ENCODE measurements at regions not wholly inside any gene's neighbourhood (a gene's known extent, or its start where the extent isn't known, plus 50 kb on each side); places are given as distances from the start of the nearest gene placed in this dataset.
A peak's percentile ranks its signal among the peaks of the same experiment; 100 is the strongest.

DNA sequence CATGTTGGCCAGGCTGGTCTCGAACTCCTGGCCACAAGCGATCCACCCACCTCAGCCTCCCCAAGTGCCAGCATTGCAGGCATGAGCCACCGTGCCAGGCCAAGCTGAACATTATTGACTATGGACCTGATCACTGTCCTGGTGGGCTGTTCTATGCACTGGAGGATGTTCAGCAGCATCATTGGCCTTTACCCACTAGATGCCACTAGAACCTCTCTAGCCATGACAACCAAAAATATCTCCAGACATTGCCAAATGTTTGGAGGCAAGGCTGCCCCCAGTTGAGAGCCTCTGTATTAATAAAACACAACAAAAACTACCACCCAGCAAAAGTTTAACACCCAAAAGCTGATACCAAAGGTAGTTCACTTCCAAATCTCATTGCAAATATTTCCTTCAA is 110.8 kb upstream of the SOD1 start:
- Histone ChIP-seq H3K4me1 (peaks cover 37% of the 10 kb centered on the region), H3K9ac (no peak overlapping the region), H3K79me2 (ENCODE audit: low read depth) (peaks cover 98% of the 10 kb centered on the region), H2AFZ (replicated peaks) (no peak overlapping the region), H3F3A (ENCODE audit: low read depth) (peaks cover 21% of the 10 kb centered on the region), H3K27me3 (no peaks in the 10 kb centered on the region), H3K27ac (no peak overlapping the region), H3K4me2 (no peak overlapping the region), H3K9me3 (ENCODE audit: low read depth) (no peaks in the 10 kb centered on the region), H3K36me3 (no peaks in the 10 kb centered on the region), H3K4me3 (no peak overlapping the region), H4K20me1 (ENCODE audit: low read depth) (peaks cover 40% of the 10 kb centered on the region)
- no peak overlapping the region for H3K27ac Mint-ChIP-seq
- DNase-seq (ENCODE audit: low spot score): no peak
- H3K27me3 Mint-ChIP-seq (ENCODE audit: insufficient read depth, low read depth): peaks cover 5% of the 10 kb centered on the region
- peaks cover 17% of the 10 kb centered on the region for H3K36me3 Mint-ChIP-seq
- TF ChIP-seq, protein P1, sequence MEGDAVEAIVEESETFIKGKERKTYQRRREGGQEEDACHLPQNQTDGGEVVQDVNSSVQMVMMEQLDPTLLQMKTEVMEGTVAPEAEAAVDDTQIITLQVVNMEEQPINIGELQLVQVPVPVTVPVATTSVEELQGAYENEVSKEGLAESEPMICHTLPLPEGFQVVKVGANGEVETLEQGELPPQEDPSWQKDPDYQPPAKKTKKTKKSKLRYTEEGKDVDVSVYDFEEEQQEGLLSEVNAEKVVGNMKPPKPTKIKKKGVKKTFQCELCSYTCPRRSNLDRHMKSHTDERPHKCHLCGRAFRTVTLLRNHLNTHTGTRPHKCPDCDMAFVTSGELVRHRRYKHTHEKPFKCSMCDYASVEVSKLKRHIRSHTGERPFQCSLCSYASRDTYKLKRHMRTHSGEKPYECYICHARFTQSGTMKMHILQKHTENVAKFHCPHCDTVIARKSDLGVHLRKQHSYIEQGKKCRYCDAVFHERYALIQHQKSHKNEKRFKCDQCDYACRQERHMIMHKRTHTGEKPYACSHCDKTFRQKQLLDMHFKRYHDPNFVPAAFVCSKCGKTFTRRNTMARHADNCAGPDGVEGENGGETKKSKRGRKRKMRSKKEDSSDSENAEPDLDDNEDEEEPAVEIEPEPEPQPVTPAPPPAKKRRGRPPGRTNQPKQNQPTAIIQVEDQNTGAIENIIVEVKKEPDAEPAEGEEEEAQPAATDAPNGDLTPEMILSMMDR (IDR thresholded peaks at IDR 0.05): peak; percentile 15
- no peak for TF ChIP-seq EZH2 (IDR thresholded peaks at IDR 0.05)
- peaks cover 50% of the 10 kb centered on the region for H3K4me1 Mint-ChIP-seq
- no peak overlapping the region for H3K4me3 Mint-ChIP-seq
- H3K9me3 Mint-ChIP-seq: peaks cover 7% of the 10 kb centered on the region

DNA sequence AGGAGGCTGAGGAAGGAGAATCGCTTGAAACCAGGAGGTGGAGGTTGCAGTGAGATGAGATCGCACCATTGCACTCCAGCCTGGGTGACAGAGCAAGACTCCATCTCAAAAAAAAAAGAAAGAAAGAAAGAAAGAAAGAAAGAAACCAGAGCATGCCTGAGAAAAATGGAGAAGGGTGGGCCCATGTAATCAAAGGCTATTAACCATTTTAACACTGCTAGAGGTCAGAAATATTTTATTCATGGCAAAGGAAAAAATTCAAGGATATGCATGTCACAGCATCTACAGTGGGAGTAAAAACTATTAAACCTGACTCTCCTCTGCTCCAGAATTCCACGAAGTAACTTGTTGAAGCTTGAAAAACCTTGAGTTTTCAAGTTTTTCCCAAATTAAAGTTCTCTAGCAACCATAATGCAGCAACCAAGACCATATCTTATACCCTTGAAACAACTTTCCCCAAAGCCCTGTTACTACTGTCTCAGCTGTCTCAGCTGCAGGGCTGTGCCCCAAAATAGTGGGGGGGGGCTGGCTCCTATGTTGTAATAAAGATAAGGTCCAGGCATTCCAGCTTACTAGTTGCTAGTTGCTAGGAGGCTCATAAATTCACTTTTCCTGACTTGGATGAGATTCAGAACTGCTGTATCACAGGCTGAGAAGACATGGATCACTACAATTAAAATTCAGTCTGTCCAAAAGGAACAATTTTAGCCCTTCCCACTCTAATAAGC is 112.9 kb upstream of the SOD1 start:
- Mint-ChIP-seq H3K4me3 (no peak overlapping the region), H3K4me1 (peaks cover 42% of the 10 kb centered on the region), H3K9me3 (peaks cover 7% of the 10 kb centered on the region), H3K36me3 (peaks cover 21% of the 10 kb centered on the region), H3K27me3 (ENCODE audit: insufficient read depth, low read depth) (peaks cover 3% of the 10 kb centered on the region), H3K27ac (peak overlapping the region; percentile 65)
- TF ChIP-seq, protein P1 (IDR thresholded peaks at IDR 0.05): no peak
- TF ChIP-seq EZH2phosphoT487 (IDR thresholded peaks at IDR 0.05): no peak
- no peak for TF ChIP-seq EZH2 (IDR thresholded peaks at IDR 0.05)
- no peak overlapping the region for H3K4me3 ChIP-seq
- H3K36me3 ChIP-seq: no peaks in the 10 kb centered on the region
- peaks cover 96% of the 10 kb centered on the region for H3K79me2 ChIP-seq (ENCODE audit: low read depth)
- H3K9me3 ChIP-seq (ENCODE audit: low read depth): no peaks in the 10 kb centered on the region
- no peak overlapping the region for H2AFZ ChIP-seq (replicated peaks)
- H3K27ac ChIP-seq: no peak overlapping the region
- DNase-seq (ENCODE audit: low spot score): no peak
- H3F3A ChIP-seq (ENCODE audit: low read depth): peaks cover 17% of the 10 kb centered on the region
- peaks cover 24% of the 10 kb centered on the region for H3K4me1 ChIP-seq
- peaks cover 53% of the 10 kb centered on the region for H4K20me1 ChIP-seq (ENCODE audit: low read depth)
- peak overlapping the region; percentile 54 for H3K4me2 ChIP-seq
- no peak overlapping the region for H3K9ac ChIP-seq
- no peaks in the 10 kb centered on the region for H3K27me3 ChIP-seq

DNA sequence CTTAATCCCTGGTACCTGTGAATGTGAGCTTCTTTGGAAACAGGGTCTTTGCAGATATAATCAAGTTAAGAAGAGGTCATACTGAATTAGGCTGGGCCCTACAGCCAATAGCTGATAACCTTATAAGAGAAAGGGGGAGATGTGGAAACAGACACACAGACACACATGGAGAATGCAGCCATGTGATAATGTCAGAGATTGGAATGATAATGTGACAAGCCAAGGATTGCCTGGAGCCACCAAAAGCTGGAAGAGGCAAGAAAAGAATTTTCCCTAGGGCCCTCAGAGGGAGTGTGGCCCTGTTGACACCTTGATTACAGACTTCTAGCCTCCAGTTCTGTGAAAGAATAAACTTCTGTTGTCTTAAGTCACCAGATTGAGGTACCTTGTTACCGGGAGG is 114.5 kb upstream of the SOD1 start:
- Histone ChIP-seq H3K4me2 (peak overlapping the region; percentile 54), H4K20me1 (ENCODE audit: low read depth) (peaks cover 64% of the 10 kb centered on the region), H3K36me3 (no peaks in the 10 kb centered on the region), H3K27me3 (no peaks in the 10 kb centered on the region), H3K9me3 (ENCODE audit: low read depth) (no peaks in the 10 kb centered on the region), H3F3A (ENCODE audit: low read depth) (peaks cover 17% of the 10 kb centered on the region), H3K79me2 (ENCODE audit: low read depth) (peaks cover 95% of the 10 kb centered on the region), H3K4me1 (peaks cover 24% of the 10 kb centered on the region), H3K27ac (no peak overlapping the region), H3K9ac (no peak overlapping the region), H3K4me3 (no peak overlapping the region), H2AFZ (replicated peaks) (no peak overlapping the region)
- peak overlapping the region; percentile 10 for H3K27ac Mint-ChIP-seq
- peaks cover under 1% of the 10 kb centered on the region for H3K9me3 Mint-ChIP-seq
- TF ChIP-seq EZH2 (IDR thresholded peaks at IDR 0.05): no peak
- TF ChIP-seq, protein P1 (IDR thresholded peaks at IDR 0.05): no peak
- no peak for TF ChIP-seq EZH2phosphoT487 (IDR thresholded peaks at IDR 0.05)
- H3K4me1 Mint-ChIP-seq: peaks cover 42% of the 10 kb centered on the region
- peaks cover 15% of the 10 kb centered on the region for H3K36me3 Mint-ChIP-seq
- peaks cover 3% of the 10 kb centered on the region for H3K27me3 Mint-ChIP-seq (ENCODE audit: insufficient read depth, low read depth)
- DNase-seq (ENCODE audit: low spot score): no peak
- H3K4me3 Mint-ChIP-seq: peak overlapping the region; percentile 0
